GM13977 (cell line): ENCODE measurements at regions not wholly inside any gene's neighbourhood (a gene's known extent, or its start where the extent isn't known, plus 50 kb on each side); places are given as distances from the start of the nearest gene placed in this dataset.

Source experiments
- DNase-seq: peaks from one replicate; pipeline ENCODE4 v3.0.0; 2012; ENCODE audit warnings: low spot score
- CTCF ChIP-seq: IDR thresholded peaks from 2 replicates; pipeline ENCODE4 v1.5.1; 2012; ENCODE audit warnings: mild to moderate bottlenecking, control low read depth; ENCODE audit not compliant: insufficient read depth; ENCODE audit errors: extremely low read depth, missing control alignments
- in situ Hi-C: fragments of 300-500 bp; cut with MboI; formaldehyde crosslinking; loops from one replicate; pipeline ENCODE4 v1.12.0; 2022; ENCODE audit warnings: low sequenced_read_pairs, low pct_unique_long_range_greater_than_20kb, mixed read lengths, inconsistent platforms; ENCODE audit not compliant: unreplicated experiment

DNA sequence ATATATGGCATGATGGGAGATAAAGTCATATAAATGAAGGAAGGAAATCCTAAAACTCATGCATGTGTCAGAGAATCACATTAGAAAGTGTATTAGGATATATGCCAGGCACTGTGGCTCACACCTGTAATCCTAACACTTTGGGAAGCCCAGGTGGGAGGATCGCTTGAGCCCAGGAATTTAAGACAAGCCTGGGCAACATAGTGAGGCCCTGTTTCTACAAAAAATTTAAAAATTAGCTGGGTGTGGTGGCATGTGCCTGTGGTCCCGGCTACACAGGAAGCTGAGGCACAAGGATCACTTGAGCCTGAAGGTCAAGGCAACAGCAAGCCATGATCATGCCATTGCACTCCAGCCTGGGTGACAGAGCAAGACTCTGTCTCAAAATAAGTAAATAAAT lies 130.3 kb upstream of the ARID2 start:
- TF ChIP-seq CTCF, result no peak
- in situ Hi-C loops, result no loop called here

DNA sequence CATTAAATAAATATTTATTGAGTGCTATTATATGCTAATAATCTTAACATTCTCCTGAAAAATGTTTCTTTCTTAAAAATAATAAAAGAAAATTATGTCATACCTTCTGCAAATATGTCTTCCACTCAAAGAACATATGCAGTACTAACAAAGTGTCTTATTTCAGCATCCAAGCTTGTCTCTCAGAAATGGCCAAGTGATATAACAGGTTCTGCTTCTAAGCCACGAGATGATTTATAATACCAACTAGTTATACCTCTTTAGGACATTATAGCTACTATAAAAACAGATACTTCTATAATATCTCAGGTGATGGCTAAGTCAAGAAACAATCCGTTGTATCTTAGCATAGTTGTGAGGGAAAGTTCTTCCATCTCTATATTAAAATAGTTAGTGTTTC lies 128.1 kb upstream of the ARID2 start:
- no peak for DNase-seq
- TF ChIP-seq CTCF, result no peak
- in situ Hi-C loops, result no loop called here

More for the DNA sequence above, 130.3 kb upstream of the ARID2 start:
- no peak for DNase-seq

- in situ Hi-C loops, result no loop called here
- TF ChIP-seq CTCF, result no peak
- DNase-seq, result no peak
Observed at GRCh38 chr12:45601888-45602287, 127.6 kb upstream of the ARID2 start.

- DNase-seq, result no peak
- TF ChIP-seq CTCF, result no peak
- in situ Hi-C loops, result no loop called here
Observed at GRCh38 chr12:45605624-45606023, 123.9 kb upstream of the ARID2 start.

- no peak for DNase-seq
- in situ Hi-C loops, result no loop called here
- TF ChIP-seq CTCF, result no peak
Observed at GRCh38 chr12:45611061-45611460, 118.4 kb upstream of the ARID2 start.

DNA sequence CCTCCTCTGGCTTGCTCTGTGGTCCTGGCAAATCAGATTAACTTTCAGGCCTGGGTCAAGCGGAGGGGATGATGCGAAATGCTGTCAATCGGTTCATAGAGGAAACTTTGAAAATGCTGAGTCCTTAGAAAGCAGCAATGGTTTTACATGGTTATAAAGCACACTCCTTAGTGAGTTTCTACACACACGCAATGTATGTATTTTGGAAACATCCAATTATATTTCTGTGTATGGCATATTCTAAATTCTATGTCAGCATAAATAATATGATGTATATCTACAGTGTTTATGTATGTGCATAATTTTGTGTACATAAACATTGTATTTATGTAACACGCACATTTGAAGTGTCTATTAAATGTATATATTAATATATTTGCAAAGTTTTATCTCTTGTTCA lies 118.0 kb upstream of the ARID2 start:
- in situ Hi-C loops, result no loop called here
- TF ChIP-seq CTCF, result no peak

More for the DNA sequence above, 118.0 kb upstream of the ARID2 start:
- no peak for DNase-seq
